Choroid plexus epithelial cell (primary cell): ENCODE measurements at regions not wholly inside any gene's neighbourhood (a gene's known extent, or its start where the extent isn't known, plus 50 kb on each side); places are given as distances from the start of the nearest gene placed in this dataset.

Experiments
- DNase-seq: peaks from one replicate; pipeline ENCODE4 v3.0.0-alpha.2; 2010; ENCODE audit warnings: low read depth
- H3K4me3 ChIP-seq: 2 replicates; pipeline ENCODE4 v1.5.1; 2011; ENCODE audit warnings: low read depth, mild to moderate bottlenecking, control low read depth, low read length, moderate library complexity
- TF ChIP-seq, protein P1 (sequence below): conservative IDR thresholded peaks from 2 replicates; pipeline ENCODE4 v1.5.1; 2011; ENCODE audit warnings: low read depth, mild to moderate bottlenecking, control low read depth, inconsistent platforms, low read length, moderate library complexity

- DNase-seq, result no peak
- H3K4me3 ChIP-seq, result no peak overlapping the region
- TF ChIP-seq, protein P1, sequence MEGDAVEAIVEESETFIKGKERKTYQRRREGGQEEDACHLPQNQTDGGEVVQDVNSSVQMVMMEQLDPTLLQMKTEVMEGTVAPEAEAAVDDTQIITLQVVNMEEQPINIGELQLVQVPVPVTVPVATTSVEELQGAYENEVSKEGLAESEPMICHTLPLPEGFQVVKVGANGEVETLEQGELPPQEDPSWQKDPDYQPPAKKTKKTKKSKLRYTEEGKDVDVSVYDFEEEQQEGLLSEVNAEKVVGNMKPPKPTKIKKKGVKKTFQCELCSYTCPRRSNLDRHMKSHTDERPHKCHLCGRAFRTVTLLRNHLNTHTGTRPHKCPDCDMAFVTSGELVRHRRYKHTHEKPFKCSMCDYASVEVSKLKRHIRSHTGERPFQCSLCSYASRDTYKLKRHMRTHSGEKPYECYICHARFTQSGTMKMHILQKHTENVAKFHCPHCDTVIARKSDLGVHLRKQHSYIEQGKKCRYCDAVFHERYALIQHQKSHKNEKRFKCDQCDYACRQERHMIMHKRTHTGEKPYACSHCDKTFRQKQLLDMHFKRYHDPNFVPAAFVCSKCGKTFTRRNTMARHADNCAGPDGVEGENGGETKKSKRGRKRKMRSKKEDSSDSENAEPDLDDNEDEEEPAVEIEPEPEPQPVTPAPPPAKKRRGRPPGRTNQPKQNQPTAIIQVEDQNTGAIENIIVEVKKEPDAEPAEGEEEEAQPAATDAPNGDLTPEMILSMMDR, result no peak
These were observed 229.8 kb downstream of the PIK3C3 start for GRCh38 chr18:42184685-42185477.

- TF ChIP-seq, protein P1, result no peak
- no peak overlapping the region for H3K4me3 ChIP-seq
- no peak for DNase-seq
These were observed 230.5 kb downstream of the PIK3C3 start for GRCh38 chr18:42185486-42185885.

DNA sequence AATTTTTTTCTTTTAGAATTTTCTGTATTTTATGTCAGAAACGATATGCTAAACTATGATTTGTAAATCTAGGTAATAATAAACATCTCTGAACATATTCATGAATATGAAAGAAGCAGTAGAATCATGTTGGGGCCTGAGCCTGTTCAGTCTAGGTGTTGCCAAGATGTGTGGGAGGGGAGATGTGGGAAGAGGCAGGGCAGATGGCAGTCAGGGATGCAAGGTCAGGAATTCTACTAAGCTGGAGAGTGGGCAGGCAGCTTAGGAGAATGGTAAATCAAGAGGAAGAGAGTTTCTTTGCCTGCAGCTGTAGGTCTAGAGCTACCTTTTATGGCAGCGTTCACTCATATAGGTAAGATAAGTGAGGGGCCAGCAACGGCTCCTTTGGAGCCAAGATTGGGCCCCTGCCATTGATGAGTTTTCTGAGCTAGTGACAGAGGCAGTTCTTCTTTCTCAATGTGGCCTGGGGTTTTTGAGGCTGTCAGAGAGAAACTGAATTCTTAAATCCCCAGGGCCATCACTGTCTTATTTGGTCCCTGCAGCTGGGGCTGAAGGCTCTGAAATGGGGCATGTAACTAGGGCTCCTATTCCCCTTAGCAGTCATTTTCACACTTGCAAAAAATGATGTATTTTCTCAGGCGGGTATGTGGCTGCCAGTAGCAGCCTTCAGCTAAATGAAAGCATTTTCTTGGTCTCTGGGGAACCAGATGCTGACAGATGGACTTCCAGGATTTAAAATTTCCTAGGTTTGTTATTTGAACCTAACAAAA, 232.8 kb downstream of the PIK3C3 start:
- TF ChIP-seq, protein P1, result no peak
- no peak for DNase-seq
- H3K4me3 ChIP-seq, result no peak overlapping the region

- TF ChIP-seq, protein P1, result no peak
- no peak overlapping the region for H3K4me3 ChIP-seq
- DNase-seq, result no peak
These were observed 235.6 kb downstream of the PIK3C3 start for GRCh38 chr18:42190643-42191042.

GRCh38 chr18:42192251-42193248, 237.5 kb downstream of the PIK3C3 start:
- TF ChIP-seq, protein P1, result no peak
- no peak overlapping the region for H3K4me3 ChIP-seq
- DNase-seq, result peak; percentile 41

- TF ChIP-seq, protein P1, result no peak
- H3K4me3 ChIP-seq, result no peak overlapping the region
- DNase-seq, result peak; percentile 7
These were observed 241.6 kb downstream of the PIK3C3 start for GRCh38 chr18:42196651-42197050.
